ENCODE measurements at regions not wholly inside any gene's neighbourhood (a gene's known extent, or its start where the extent isn't known, plus 50 kb on each side); places are given as distances from the start of the nearest gene placed in this dataset.
A peak's percentile ranks its signal among the peaks of the same experiment; 100 is the strongest.
"Not testable (repeated sequence)": the region's sequence is repeated elsewhere in the genome, so short reads cannot be mapped to it uniquely, and the experiment has no call there.

DNA sequence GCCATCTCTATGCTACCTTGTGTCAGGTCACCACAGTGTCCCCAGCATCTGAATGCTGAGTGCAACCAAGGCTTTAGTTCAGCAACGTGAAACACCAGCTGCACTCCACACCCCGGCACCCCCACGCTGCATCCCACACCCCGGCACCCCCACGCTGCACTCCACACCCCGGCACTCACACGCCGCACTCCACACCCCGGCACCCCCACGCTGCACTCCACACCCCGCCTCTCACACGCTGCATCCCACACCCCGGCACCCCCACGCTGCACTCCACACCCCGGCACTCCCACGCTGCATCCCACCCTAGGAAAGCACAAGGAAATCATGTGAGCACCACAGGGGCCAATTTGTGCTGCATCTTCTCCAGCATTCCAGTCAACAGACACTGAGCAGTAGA is 199.8 kb upstream of the FRG1 start:
- no peak for DNase-seq

- not testable (repeated sequence) for DNase-seq
Measured at GRCh38 chr4:189753092-189753491, 187.6 kb upstream of the FRG1 start.

GRCh38 chr4:189763583-189763982 is 177.1 kb upstream of the FRG1 start:
- no peak for DNase-seq

- DNase-seq, result no peak
Measured at GRCh38 chr4:189765301-189765700, 175.4 kb upstream of the FRG1 start.

DNA sequence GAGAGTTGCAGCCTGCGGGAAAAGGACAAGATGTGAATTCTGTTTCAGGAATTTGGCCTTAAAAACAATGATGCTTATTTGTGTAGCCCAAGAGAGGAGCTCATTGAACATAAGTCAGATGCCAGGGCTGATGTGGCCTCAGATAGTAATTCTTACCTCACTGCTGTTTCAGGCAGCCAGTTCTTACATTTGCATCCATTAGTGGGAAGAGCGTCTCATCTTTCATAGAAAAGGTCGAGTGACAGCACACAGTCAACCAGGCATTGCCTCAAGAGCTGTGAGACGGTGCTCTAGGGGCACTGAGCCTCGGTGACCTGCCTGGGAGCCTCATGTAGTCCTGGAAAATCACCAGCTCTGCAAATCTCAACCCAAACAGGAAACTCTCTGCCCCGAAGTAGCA is 174.9 kb upstream of the FRG1 start:
- no peak for DNase-seq

- DNase-seq, result no peak
Measured at GRCh38 chr4:189767941-189768340, 172.7 kb upstream of the FRG1 start.

- no peak for DNase-seq
Measured at GRCh38 chr4:189769131-189769530, 171.5 kb upstream of the FRG1 start.

- DNase-seq, result no peak
Measured at GRCh38 chr4:189771696-189772361, 168.8 kb upstream of the FRG1 start.

DNA sequence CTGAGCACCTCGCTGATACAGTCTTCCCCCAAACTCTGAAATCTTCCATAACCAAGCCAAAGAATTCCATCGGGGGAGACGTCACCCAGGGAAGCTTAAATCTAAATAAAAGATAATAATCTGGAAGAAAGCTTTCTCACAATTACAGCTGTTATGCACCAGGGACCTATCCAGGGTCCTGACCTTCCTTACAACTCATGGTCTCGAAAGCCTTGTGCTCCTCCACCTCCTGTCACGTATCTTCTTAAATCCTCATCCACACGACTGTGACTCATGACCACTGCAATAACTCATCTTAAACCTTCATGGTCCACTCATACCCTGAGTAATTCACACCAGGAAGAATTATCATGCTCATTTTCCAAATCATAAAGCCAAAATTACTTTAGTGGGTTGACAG is 166.8 kb upstream of the FRG1 start:
- no peak for DNase-seq

DNA sequence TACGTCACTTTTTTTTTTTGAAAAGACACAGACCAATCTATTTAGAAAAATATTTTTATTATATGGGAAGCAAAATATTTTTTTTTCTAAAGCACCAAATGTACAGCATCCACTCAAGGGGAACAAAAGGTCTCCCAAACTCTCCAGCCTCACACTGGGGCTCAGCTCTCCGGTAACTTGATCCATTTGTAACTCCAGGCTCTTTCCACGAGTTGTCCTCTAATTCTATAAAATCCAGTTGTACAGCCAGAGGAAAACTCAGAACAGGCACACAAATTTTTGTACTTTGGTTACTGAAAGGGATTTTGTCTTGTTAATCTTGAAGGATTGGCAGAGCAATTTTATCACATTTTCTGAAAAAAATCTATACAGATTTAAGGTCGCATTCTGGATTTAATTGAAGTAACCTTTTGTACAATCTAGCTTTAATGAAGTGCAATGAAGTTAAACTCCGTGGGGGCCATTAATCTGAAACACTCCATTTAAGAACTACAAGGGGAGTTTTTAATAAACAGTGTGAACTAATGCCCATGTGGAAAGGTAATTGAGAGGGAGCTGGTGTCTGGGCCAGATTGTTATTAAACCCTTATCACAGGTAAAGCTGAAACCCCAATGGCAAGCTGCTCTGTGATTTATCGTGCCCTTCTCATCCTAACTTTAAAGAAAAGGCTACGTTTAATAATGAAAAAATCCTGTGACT is 161.2 kb upstream of the FRG1 start:
- no peak for DNase-seq

DNA sequence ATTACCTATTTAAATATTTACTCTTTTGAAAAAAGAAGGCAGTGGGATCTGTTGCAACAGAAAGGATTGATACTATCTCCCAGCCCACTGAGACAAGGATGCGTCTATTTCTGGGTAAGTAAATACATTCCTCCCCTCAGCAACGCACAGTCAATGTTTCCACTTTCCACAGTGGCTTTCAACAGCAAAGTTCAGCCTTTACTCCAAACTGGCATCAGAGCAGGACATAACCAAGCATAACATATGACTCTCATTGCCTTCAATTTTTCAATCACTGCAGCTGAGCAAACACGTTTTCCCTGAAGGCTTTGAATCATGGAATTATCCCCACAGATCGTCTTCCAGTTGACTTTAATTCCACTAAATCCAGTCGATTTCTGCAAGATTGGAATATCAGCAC is 160.3 kb upstream of the FRG1 start:
- no peak for DNase-seq

- no peak for DNase-seq
Measured at GRCh38 chr4:189784651-189785050, 156.0 kb upstream of the FRG1 start.

GRCh38 chr4:189785257-189785656 is 155.4 kb upstream of the FRG1 start:
- DNase-seq, result no peak

GRCh38 chr4:189786447-189786846 is 154.2 kb upstream of the FRG1 start:
- DNase-seq, result no peak

- DNase-seq, result no peak
Measured at GRCh38 chr4:189787216-189788031, 153.2 kb upstream of the FRG1 start.

DNA sequence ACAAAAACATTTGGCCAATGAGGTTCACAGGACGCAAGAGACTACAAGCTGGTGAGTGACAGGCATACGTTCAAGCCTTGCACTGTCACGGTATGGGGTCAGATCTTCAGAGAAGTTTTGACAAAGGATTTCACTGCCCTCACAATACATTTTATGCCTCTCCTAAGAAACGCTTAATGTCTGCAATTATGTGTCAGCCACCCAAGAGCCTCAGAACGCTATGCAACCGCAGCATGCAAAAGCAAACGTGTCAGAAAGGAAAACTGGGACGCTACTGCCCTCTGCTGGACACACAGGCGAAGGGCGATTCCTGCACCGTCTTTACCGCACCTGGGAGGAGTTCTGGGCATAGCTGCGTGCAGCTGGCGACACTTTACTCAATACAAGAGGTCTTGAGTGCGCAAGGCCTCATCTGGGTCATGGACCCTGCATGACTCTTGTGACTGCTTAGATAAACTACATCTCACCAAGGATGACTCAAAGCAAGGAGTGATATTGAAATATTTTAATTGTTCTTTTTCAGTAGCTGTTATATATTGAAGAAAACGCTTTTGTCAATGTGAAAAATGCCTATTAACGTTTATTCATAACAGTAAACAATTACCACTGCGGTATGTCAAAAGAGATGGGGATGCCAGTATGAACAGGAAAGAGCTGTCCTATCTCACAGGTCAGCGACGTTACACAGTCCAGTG is 147.6 kb upstream of the FRG1 start:
- peak; percentile 46 for DNase-seq

- DNase-seq, result no peak
Measured at GRCh38 chr4:189800545-189801088, 140.1 kb upstream of the FRG1 start.

- no peak for DNase-seq
Measured at GRCh38 chr4:189802884-189803283, 137.8 kb upstream of the FRG1 start.

GRCh38 chr4:189804894-189805293 is 135.8 kb upstream of the FRG1 start:
- no peak for DNase-seq

DNA sequence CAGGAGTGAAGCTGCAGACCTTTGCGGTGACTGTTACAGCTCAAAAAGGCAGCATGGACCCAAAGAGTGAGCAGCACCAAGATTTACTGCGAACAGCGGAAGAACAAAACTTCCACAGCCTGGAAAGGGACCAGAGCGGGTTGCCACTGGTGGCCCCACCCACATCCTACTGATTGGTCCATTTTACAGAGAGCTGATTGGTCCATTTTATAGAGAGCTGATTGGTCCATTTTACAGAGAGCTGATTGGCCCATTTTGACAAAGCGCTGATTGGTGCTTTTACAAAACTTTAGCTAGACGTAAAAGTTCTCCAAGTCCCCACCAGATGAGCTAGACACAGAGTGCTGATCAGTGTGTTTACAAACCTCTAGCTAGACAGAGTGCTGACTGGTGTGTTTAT is 134.2 kb upstream of the FRG1 start:
- DNase-seq, result no peak

- no peak for DNase-seq
Measured at GRCh38 chr4:189807031-189807430, 133.6 kb upstream of the FRG1 start.

- DNase-seq, result no peak
Measured at GRCh38 chr4:189809241-189809735, 131.4 kb upstream of the FRG1 start.

DNA sequence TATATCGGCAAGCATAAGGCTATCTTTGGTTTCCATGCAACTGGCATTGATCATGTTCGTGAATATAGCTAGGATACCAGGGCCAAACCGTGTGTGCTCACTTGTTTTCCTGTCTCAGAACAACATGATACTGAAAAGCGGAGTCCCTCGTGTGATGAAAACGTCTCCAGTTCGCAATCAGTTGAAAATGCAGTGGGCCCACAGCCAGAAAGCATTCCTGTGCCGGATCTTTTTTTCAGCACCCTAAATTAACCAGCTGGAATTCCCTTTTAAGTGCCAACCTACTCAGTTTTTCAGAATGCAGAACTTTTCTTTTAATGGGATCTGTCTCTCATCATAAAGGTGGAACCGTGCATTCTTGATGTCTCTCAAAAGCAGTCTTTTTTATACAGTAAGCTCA is 130.8 kb upstream of the FRG1 start:
- no peak for DNase-seq

Data from NCI-H510A treated with DMSO at 0.1 percent for 48 hours (cell line).